NCI-H1694 (cell line): ENCODE measurements at regions not wholly inside any gene's neighbourhood (a gene's known extent, or its start where the extent isn't known, plus 50 kb on each side); places are given as distances from the start of the nearest gene placed in this dataset.

Experiments
- DNase-seq: peaks from one replicate; lab custom pipeline; 2025; lab: John Stamatoyannopoulos, UW

GRCh38 chr22:49107561-49107960 is 720.1 kb downstream of the BRD1 start:
- no peak for DNase-seq

GRCh38 chr22:49106842-49107152 is 720.9 kb downstream of the BRD1 start:
- no peak for DNase-seq

- no peak for DNase-seq
These were observed 721.4 kb downstream of the BRD1 start for GRCh38 chr22:49106096-49106841.

GRCh38 chr22:49104434-49104833 is 723.2 kb downstream of the BRD1 start:
- no peak for DNase-seq

DNA sequence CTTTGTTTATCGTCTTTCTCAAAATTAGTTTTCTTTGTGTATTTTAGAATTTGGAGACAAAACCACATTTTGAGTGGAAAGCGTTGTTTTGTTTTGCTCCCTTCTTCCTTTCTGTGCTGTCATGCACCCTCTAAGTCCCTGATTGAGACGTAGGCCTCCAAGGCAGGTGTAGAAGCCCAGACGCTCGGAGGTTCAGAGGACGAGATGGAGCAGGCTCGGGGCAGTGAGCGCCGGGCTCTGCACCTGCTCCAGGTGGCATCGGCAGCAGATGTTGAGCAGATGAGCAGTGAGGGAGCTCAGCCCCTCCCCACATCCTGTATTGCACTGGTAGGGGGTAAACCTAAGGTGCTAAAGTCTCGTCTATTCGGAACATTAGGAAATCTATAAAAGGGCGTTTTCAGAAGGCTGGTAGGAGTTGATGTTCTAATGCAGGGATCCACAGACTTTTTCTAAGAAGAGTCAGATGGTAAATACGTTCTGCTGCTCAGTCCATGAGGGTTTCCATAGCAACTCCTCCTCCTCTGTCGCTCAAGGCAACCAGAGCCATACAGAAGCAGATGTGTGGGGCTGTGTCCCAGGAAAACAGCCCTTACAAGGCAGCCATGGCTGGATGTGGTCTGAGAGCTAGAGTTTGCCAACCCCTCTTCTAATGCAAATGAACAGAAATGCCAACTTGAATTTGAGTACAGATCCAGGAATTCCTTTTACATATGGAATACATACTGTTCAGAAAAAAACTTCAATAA is 724.2 kb downstream of the BRD1 start:
- DNase-seq: peak; percentile 65

DNA sequence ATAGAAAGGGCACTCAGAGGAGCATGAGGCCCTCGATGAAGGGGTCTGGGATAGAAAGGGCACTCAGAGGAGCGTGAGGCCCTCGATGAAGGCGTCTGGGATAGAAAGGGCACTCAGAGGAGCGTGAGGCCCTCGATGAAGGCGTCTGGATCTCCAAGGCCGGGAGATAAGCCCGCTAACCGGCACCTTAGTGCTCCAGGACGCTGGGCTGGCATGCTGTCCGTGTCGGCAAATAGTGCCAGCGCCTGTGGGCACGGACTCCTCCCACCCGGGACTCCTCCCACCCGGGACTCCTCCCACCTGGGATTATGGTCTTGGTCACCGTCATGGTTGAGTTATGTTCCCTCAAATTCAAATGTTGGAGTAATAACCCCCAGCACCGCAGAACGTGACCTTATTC is 725.3 kb downstream of the BRD1 start:
- no peak for DNase-seq

- no peak for DNase-seq
These were observed 725.8 kb downstream of the BRD1 start for GRCh38 chr22:49101873-49102272.

DNA sequence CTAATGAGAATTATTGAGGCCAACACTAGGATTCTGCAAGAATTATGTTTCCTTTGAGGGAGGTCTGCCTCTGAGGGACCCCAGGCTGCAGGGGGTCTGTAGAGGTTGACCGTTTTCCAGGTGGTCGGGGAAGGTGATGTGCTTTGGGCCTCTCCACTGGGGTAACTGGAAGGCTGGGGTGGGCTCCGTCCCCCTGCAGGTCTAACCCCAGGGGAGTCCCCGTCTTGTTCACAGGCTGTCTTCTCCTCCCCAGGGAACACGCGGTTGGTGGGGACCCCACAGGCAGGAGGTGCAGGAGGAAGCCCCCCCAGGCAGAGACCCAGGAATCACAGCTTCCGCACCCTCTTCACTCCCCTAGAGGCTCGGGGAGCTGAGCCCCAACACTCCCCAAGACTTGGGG is 726.4 kb downstream of the BRD1 start:
- DNase-seq: no peak

DNA sequence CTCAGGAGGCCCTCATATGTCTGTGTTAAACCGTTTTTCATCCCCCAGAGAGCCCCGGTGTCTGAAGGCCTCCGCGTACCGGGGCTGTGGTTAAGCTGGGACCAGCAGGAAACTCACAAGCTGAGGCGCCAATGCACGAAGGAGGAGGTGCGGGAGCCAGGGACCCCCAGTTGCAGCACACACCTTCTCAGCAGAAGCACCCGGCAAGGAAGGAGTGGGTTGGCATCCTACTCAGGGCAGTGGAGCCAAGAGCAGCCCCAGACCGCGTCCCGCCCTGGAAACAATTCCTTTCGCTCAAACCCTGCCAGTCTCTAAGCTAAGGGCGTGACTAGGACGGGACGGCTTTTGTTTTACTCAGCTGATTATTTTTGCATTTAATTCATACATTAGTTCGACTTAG is 726.9 kb downstream of the BRD1 start:
- DNase-seq: no peak

- no peak for DNase-seq
These were observed 727.4 kb downstream of the BRD1 start for GRCh38 chr22:49100316-49100715.

DNA sequence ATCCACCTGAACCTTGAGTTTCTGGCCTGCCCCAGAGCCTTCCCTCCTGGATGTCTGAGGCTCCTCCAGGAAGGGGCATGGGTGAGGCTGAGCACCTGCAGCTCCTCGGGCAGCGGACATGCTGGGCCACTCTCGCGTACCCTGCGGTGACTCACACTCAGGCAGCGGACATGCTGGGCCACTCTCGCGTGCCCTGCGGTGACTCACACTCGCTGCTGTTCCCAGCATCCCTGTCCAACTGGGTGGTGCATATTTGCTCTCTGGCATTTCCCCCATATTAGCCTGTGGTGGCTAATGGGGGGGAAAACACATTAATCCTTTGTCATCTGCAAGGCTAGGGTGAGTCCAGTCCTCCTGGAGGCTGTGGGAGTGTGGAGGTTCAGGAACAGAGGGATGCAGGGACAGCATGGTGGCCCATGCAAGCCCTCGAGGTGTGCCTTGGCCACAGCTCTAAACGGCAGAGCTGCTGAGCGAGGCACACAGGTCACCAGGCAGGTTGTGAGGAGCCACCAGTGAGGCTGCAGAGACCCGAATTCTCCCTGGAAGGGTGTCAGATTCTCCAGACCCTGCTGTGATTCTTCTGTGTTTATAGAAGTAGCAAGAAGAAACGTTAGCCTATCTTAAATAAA is 728.1 kb downstream of the BRD1 start:
- no peak for DNase-seq

DNA sequence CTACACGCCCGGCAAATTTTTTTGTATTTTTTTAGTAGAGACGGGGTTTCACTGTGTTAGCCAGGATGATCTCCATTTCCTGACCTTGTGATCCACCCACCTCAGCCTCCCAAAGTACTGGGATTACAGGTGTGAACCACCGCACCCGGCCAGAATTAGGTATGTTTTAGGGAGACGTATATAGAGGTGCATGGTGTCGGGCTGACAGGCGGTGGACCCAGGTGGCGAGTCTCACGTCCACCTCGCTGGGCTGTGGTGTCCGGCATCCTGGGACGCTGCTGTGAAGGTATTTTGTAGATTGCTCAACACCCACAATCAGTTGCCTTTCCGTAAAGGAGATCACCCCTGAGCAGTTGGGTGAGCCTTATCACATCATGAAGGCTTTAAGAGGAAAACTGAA is 728.6 kb downstream of the BRD1 start:
- DNase-seq: no peak

GRCh38 chr22:49097966-49098365 is 729.7 kb downstream of the BRD1 start:
- DNase-seq: no peak

- no peak for DNase-seq
These were observed 730.3 kb downstream of the BRD1 start for GRCh38 chr22:49097171-49097925.

DNA sequence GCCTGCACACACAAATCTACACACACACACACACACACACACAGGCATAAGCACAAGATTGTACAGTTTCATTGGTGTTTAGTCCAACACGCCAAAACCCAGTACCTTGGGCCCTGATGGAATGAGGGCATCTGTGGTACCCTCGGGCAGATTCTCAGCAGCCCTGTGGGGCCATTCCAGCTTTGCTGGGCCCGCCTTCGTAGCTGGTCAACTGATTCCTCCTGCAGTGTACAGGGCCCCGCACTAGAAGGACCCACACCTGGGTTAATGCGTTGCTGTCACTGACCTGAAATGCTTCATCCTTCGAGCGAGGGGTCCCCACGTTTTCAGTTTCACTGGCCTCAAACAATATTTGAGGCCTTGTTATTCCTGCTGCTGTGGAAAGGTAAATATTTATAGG is 731.2 kb downstream of the BRD1 start:
- DNase-seq: no peak

DNA sequence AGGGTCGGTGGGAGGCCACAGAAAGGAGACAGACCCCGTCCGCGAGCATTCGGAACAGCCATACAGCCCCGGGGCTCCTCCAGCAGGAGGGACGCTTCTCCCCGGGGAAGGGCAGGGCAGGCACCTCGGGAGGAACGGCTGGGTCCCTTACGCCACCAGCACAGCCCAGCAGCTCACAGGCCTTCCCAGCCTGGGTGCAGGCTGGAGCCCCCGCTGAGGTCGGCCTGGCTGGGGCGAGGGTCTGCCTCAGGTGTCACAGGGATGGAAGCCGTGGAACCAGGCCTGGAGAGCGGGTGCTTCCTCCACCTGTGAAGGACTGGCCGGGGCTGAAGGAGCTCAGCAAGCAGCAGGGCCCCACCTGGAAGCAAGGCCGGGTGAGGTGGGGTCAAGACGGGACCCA is 732.3 kb downstream of the BRD1 start:
- no peak for DNase-seq

GRCh38 chr22:49094858-49095257 is 732.8 kb downstream of the BRD1 start:
- no peak for DNase-seq

GRCh38 chr22:49094151-49094550 is 733.5 kb downstream of the BRD1 start:
- no peak for DNase-seq

DNA sequence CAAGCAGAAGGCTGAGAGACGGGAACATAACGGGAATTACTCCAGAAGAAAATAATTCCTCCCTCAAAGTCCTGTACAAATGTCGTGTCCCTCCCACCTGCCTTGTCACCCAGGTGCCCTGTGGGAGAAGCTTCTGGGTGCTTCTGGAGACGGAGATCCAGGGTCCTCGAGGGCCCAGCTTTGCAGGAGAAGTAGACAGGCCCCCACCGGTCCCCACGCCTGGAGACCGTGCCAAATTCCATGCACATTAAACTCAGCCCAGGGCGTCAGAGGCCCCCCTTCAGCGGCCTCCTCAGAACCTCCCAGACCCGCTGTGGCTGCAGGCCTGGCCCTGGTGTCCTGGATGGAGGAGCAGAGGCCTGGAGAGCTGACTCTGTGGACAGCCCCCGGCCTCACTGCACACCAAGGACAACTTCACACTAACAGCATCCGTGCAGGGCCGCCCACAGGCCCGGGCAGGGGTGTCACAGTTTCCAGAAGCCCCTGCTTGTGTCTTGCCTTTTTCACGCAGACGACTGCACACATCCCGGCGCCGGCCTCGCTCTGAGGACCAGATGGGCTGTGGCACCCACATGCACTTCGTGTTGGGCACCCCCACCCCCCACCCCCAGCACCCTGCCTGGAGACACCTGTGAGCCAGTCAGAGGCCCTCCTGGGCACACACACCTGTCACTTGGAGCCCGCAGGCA is 734.3 kb downstream of the BRD1 start:
- no peak for DNase-seq

- no peak for DNase-seq
These were observed 735.0 kb downstream of the BRD1 start for GRCh38 chr22:49092716-49093115.

- no peak for DNase-seq
These were observed 735.6 kb downstream of the BRD1 start for GRCh38 chr22:49091917-49092545.

GRCh38 chr22:49091451-49091850 is 736.2 kb downstream of the BRD1 start:
- no peak for DNase-seq
